ENCODE measurements at regions not wholly inside any gene's neighbourhood (a gene's known extent, or its start where the extent isn't known, plus 50 kb on each side); places are given as distances from the start of the nearest gene placed in this dataset.

GRCh38 chr2:883803-884748, 66.6 kb upstream of the SNTG2 start:
- TF ChIP-seq CTCF (IDR thresholded peaks at IDR 0.05; ENCODE audit: poor library complexity) (no peak), EZH2 (IDR thresholded peaks at IDR 0.05; ENCODE audit: borderline replicate concordance) (no peak), EZH2phosphoT487 (IDR thresholded peaks at IDR 0.05; ENCODE audit: low read depth, severe bottlenecking, unreplicated experiment) (no peak)

Data from hepatocyte (in vitro differentiated cells).